HG03442 (cell line): ENCODE measurements at regions not wholly inside any gene's neighbourhood (a gene's known extent, or its start where the extent isn't known, plus 50 kb on each side); places are given as distances from the start of the nearest gene placed in this dataset.

Experiments
- ATAC-seq: cut with Tn5 transposase; IDR thresholded peaks from one replicate; pipeline ENCODE4 v1.9.1; 2021; ENCODE audit warnings: mild to moderate bottlenecking, moderate library complexity; ENCODE audit not compliant: unreplicated experiment

GRCh38 chr14:97336179-97336578 is 539.0 kb downstream of the VRK1 start:
- no peak for ATAC-seq

- no peak for ATAC-seq
These were observed 539.6 kb downstream of the VRK1 start for GRCh38 chr14:97336816-97337215.

GRCh38 chr14:97337267-97337666 is 540.1 kb downstream of the VRK1 start:
- no peak for ATAC-seq

- no peak for ATAC-seq
These were observed 540.5 kb downstream of the VRK1 start for GRCh38 chr14:97337670-97338069.

DNA sequence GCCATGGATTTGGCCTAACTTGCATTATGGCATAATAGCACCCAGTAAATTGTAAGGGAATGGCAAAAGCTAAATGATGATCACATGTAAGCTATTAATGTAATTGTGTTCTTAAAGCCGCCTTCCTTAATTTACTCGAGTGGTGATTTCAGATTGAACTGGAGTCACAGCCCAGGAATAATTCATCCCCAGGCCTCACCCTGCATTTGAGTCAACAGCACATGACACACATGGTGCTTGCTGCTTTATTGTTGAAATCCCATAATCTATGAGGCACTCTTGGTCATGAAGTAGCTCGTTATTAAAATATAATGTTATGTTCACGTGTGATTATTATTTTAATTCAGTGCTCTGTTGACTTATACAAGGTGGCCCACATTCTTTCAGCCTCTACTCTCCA is 547.5 kb downstream of the VRK1 start:
- ATAC-seq: no peak

DNA sequence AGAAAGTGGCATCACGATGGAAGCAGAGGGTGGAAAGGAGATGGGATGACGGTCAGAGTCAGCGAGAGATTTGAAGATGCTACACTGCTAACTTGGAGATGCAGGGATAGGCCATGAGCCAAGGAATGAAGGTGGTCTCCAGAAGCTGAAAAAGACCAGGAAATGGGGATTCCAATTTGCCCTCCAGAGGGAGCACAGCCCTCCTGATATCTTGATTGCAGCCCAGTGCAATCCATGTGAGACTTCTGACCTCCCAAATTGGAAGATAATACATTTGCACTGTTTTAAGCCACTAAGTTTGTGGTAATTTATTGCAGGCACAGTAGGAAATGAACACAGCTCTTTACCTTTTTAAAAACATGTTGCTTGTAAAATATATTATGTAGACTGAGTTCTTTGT is 549.5 kb downstream of the VRK1 start:
- ATAC-seq: no peak

GRCh38 chr14:97349463-97349862 is 552.3 kb downstream of the VRK1 start:
- no peak for ATAC-seq

DNA sequence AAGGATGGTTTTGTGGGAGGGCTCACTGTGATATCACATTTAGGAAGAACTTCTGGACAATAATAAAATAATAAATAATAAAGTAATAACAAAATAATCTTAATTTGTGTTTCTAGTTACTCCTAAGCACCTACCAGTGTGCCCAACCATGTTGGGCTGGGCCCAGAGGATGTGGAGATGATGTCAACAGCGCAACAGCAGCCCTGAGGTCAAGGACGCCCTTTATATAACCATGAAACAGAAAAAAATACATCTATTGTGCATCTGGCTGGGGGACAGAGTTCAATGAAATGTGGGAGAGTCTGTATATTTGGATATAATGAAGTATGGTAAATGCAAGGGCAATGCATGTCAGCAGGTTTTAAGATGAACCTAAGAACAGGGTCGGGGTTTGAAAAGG is 552.8 kb downstream of the VRK1 start:
- ATAC-seq: no peak

DNA sequence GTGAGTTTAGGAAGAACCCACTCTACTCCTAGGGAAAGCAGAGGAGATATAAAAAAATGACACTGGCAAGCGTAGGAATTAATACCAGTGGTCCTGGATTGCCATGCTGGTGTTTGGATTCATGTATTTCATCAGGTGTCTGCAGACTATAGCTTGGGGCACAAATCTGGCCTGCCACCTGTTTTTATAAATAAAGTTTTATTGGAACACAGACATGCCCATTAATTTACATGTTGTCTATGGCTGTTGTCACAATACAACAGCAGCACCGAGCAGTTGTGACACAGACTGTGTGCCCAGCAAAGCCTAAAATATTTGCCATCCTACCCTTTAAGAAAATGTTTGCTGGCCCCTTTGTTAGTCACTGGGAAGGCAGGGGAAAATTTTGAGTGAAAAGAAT is 553.2 kb downstream of the VRK1 start:
- no peak for ATAC-seq

- no peak for ATAC-seq
These were observed 553.9 kb downstream of the VRK1 start for GRCh38 chr14:97350894-97351731.

DNA sequence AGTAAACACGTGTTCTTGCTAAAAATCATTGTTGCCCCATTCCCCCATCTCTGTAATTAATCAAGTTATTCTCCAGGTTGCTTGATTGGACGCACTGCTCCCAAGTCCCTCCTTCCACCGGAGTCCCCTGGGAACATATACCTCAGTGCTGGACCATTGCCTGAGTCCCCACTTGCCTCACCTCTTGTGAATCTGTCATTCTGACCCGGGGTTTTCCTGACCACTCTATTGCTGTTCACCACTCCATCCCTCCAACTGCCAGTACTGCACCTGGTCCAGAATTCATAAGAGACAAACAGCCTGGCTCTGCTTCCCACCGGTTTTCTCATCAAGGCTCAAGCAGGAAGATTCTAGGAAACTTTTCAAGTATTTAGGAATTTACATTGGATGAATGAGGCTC is 555.9 kb downstream of the VRK1 start:
- ATAC-seq: no peak

GRCh38 chr14:97354119-97354722 is 557.0 kb downstream of the VRK1 start:
- ATAC-seq: no peak

DNA sequence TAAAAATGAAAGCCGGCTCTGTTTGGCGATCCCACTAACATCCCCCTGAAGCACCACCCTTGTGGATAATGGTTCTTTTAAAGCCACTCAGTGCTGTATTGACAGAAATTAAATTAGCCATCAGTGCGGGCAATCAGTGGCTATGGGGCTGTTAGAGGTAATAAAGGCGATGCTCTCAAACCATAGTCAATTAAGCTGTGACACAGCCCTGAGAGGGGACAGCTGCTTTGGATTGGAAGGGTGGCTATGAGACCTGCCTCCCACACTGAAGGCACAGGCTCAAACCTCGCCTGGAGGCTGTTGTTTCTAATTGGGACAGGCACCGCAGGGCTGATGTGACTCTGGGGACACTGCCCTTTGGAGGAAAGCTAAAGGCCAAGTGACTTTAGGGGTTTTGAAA is 562.2 kb downstream of the VRK1 start:
- no peak for ATAC-seq

- no peak for ATAC-seq
These were observed 564.0 kb downstream of the VRK1 start for GRCh38 chr14:97361181-97361580.

DNA sequence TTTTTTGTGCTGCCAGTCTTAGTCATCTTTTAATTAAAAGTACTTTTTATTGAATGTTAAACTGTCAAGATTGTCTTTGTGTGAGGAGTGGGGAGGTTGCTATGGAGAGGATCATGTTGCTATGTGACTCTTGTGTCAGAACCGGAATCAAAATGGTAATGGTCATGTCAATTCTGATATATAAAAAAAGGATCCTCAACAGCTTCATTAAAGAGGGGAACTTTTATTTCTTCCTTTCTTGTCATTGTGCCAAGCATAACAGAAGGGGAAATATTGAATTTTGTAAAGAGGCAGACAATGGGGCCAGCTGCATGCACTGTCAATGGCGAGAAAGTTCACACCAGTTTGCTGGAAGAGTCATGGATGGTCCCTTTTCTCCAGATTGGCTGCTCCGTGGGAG is 564.8 kb downstream of the VRK1 start:
- ATAC-seq: no peak

DNA sequence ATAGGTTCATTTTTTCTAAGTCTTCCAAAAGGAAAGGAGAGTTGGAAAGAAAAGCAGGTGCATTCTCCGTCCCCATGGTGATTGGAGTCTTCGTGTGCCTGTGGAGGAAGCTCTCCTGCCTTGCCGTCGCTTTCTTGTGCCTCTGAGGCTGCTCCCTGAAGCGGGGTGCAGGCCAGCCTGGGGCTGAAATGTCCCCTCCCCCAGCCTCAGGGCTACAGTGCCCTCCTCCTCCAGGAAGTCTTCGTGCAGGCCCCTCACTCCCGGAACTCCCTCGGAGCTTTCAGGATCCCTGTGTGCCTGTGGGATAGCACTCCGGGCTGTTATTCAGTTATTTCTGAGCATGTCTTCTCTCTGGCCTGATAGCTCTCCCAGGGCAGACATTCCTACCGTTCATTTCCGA is 569.2 kb downstream of the VRK1 start:
- no peak for ATAC-seq

DNA sequence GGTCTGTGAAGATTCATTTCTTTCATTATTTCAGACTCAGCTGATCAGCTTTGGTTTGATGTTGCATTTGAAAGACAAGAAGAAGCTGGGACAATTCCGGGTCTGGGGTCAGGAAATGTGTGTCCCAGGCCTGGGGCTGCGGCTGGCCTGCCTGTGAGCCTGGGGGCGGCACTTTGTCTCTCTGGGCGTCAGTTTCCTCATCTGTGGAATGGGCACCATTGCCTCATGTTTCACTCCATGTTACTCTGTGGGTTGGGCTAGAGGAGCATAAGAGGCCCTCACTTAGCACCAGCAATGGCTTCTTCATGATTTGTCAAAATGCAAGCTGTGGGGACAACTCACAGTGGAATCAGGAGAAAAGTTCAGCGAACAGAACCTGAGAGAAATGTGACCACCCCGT is 570.1 kb downstream of the VRK1 start:
- ATAC-seq: no peak

DNA sequence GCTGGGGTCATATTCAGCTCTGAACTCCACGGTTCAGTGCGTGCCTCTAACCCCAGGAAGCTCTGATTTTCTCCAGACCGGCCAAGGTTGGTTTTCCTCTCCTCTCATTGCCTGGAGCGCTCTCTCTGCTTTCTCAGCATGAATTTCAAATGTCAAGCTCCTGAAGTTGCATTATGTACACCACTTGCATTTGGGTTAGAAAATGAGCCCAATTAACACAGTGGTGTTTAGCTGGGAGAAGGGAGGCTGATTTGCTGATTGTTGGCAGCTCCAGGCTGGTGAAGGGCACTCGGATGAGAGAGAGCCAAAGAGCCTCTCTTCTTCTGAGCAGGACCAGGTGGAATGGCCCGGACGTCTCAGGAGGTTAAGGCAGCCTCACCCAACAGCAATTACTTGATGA is 570.9 kb downstream of the VRK1 start:
- no peak for ATAC-seq

DNA sequence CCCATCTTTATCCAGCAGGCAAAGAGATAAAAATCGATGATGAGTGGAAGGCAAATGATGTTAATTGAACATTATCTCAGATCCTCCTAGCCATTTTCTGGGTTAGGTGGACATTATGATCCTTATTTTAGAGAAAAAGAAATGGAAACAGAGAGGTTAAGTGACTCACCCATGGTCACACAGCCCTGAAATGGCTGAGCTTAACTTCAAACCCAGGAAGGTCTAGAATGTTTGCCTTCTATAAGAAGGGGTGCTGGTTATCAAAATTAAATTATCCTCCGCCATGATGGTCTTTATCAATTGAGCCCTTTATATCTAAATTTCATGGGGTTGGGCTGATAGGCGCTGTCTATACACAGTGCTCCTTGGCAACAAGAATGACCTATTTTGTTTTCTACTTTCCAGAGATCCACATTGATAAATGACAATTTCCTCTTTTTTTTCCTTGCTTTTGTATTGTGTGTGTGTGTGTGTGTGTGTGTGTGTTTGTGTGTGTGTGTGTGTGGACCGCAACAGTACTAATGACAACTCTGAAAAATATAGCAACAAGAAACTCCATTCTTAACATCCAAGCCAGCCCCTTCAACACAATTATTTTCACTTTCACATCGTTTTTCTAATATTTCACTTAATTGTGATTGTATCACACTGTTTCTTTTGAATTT is 571.9 kb downstream of the VRK1 start:
- ATAC-seq: no peak

- no peak for ATAC-seq
These were observed 572.7 kb downstream of the VRK1 start for GRCh38 chr14:97369901-97370300.

- ATAC-seq: no peak
These were observed 579.1 kb downstream of the VRK1 start for GRCh38 chr14:97376310-97376709.

DNA sequence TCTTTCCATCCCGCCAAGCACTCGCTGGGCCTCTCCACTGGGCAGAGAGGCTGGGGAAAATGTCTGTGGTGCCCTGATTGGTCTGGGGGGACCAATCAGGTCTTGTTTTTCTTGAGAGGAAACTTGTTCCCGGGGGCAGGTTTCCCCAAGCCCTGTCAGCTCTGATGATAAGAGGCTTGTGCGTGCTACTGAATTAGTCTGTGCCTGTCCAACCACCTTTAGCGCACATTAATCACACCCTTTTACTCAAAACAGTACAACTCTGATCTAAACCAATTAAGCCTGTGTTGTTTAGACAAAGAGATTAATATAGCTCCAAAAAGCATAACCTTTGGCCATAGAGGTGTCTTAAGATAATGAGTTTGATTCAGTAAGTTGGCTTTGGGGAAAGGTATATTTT is 580.4 kb downstream of the VRK1 start:
- no peak for ATAC-seq
